Caco-2 (cell line): ENCODE measurements at regions not wholly inside any gene's neighbourhood (a gene's known extent, or its start where the extent isn't known, plus 50 kb on each side); places are given as distances from the start of the nearest gene placed in this dataset.

ENCODE experiments used
- BruUV-seq: library from RNA; stranded (reverse); fragments of 400-500 nt; replicated peaks from 2 replicates; lab custom pipeline; 2021; lab: Mats Ljungman, UMichigan
- CTCF ChIA-PET: fragments of 300-600 bp; sonication (Branson Sonifier 250); formaldehyde crosslinking; loops from one replicate; lab custom pipeline; 2022; ENCODE audit warnings: antibody characterized with exemption; lab: Charles Lee
- POLR2A ChIA-PET: fragments of 300-600 bp; sonication (Branson Sonifier 250); formaldehyde crosslinking; loops from one replicate; lab custom pipeline; 2022; ENCODE audit warnings: antibody characterized with exemption; lab: Charles Lee
- DNase-seq, 2 experiments: peaks; one replicate each; pipeline versions ENCODE4 v3.0.0 to v3.0.0-alpha.2; 2020 to 2022
- H3K27me3 ChIP-seq: replicated peaks from 2 replicates; pipeline ENCODE4 v1.6.0; 2011; ENCODE audit warnings: low read length; ENCODE audit not compliant: control insufficient read depth, insufficient read depth
- H3K36me3 ChIP-seq: 2 replicates; pipeline ENCODE4 v1.5.1; 2011; ENCODE audit warnings: low read length; ENCODE audit not compliant: control insufficient read depth, insufficient read depth
- H3K4me1 ChIP-seq: fragments of 250-450 bp; sonication (Bioruptor Pico); 2 replicates; pipeline ENCODE4 v1.5.1; 2020; ENCODE audit warnings: mild to moderate bottlenecking
- H3K4me3 ChIP-seq: 2 replicates; pipeline ENCODE4 v1.5.1; 2011; ENCODE audit warnings: low read depth, mild to moderate bottlenecking, control low read depth, low read length
- H3K9me3 ChIP-seq: fragments of 250-450 bp; sonication (Bioruptor Pico); 2 replicates; pipeline ENCODE4 v1.5.1; 2020; ENCODE audit warnings: mild to moderate bottlenecking, moderate library complexity
- H3K27ac Mint-ChIP-seq: one replicate; pipeline ENCODE4 v1.8.0; 2022; ENCODE audit warnings: mixed read lengths; ENCODE audit not compliant: unreplicated experiment
- H3K27me3 Mint-ChIP-seq: one replicate; pipeline ENCODE4 v1.8.0; 2022; ENCODE audit warnings: mixed read lengths; ENCODE audit not compliant: insufficient read depth, unreplicated experiment
- H3K36me3 Mint-ChIP-seq: one replicate; pipeline ENCODE4 v1.8.0; 2022; ENCODE audit warnings: mild to moderate bottlenecking, mixed read lengths; ENCODE audit not compliant: insufficient read depth, unreplicated experiment
- H3K4me1 Mint-ChIP-seq: one replicate; pipeline ENCODE4 v1.8.0; 2022; ENCODE audit warnings: low read depth, mixed read lengths; ENCODE audit not compliant: unreplicated experiment
- H3K4me3 Mint-ChIP-seq: one replicate; pipeline ENCODE4 v1.8.0; 2022; ENCODE audit warnings: mild to moderate bottlenecking, moderate library complexity, mixed read lengths; ENCODE audit not compliant: unreplicated experiment
- H3K9me3 Mint-ChIP-seq: one replicate; pipeline ENCODE4 v1.8.0; 2022; ENCODE audit warnings: mixed read lengths; ENCODE audit not compliant: unreplicated experiment
- intact Hi-C: fragments of 100-400 bp; cut with micrococcal nuclease; formaldehyde crosslinking; loops from one replicate; pipeline ENCODE4 v1.10.0; 2022; ENCODE audit not compliant: unreplicated experiment
- TF ChIP-seq, protein P1 (sequence below), 2 experiments: fragments of 200-600 bp in 1 of 2; IDR thresholded peaks; 1 replicate in 1 of 2; 2 replicates in 1 of 2; pipeline versions ENCODE4 v1.5.1 to v1.8.0; 2011 to 2022; ENCODE audit warnings: antibody characterized with exemption in 1 of 2, control low read depth in 1 of 2, inconsistent platforms in 1 of 2, low read depth in 1 of 2, low read length in 1 of 2, mild to moderate bottlenecking in 1 of 2, moderate library complexity in 1 of 2; ENCODE audit not compliant: insufficient read depth in 1 of 2, severe bottlenecking in 1 of 2, unreplicated experiment in 1 of 2

DNA sequence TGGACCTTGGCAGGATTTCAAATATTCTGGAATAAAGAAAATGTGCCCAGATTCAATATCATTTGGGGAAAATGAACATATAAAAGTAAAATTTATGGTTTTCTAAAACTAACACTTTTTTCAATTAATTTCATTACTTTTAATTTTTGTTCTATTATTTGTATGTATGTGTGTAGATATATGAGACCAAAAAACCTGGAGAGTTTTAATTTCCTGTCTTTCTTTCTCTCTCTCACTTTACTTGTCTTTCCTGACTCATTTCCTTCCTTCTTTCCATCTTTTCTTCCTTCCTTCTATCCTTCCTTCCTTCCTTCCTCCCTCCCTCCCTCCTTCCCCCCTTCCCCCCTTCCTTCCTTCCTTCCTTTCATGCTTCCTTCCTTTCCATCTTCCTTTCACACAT is 137.0 kb downstream of the NPR3 start:
- Mint-ChIP-seq H3K27me3 (peaks cover 14% of the 10 kb centered on the region), H3K27ac (no peak overlapping the region), H3K9me3 (no peaks in the 10 kb centered on the region), H3K36me3 (no peaks in the 10 kb centered on the region), H3K4me3 (no peak overlapping the region), H3K4me1 (no peaks in the 10 kb centered on the region)
- no peaks in the 10 kb centered on the region; the same call in 1 of the 2 replicates for H3K9me3 ChIP-seq
- no peak overlapping the region for H3K4me3 ChIP-seq
- no peaks in the 10 kb centered on the region for H3K36me3 ChIP-seq
- intact Hi-C loops = no loop called here
- DNase-seq = no peak
- ChIA-PET CTCF (no interaction called here), POLR2A (no interaction called here)
- H3K4me1 ChIP-seq = no peaks in the 10 kb centered on the region
- no peaks in the 10 kb centered on the region; the same call in 1 of the 2 replicates for H3K27me3 ChIP-seq
- TF ChIP-seq, protein P1, sequence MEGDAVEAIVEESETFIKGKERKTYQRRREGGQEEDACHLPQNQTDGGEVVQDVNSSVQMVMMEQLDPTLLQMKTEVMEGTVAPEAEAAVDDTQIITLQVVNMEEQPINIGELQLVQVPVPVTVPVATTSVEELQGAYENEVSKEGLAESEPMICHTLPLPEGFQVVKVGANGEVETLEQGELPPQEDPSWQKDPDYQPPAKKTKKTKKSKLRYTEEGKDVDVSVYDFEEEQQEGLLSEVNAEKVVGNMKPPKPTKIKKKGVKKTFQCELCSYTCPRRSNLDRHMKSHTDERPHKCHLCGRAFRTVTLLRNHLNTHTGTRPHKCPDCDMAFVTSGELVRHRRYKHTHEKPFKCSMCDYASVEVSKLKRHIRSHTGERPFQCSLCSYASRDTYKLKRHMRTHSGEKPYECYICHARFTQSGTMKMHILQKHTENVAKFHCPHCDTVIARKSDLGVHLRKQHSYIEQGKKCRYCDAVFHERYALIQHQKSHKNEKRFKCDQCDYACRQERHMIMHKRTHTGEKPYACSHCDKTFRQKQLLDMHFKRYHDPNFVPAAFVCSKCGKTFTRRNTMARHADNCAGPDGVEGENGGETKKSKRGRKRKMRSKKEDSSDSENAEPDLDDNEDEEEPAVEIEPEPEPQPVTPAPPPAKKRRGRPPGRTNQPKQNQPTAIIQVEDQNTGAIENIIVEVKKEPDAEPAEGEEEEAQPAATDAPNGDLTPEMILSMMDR (IDR thresholded peaks at IDR 0.05; ENCODE audit: insufficient read depth in 1 of 2, low read depth in 1 of 2, low read length in 1 of 2, severe bottlenecking in 1 of 2, unreplicated experiment in 1 of 2) = no peak
- no TSS peak for BruUV-seq

DNA sequence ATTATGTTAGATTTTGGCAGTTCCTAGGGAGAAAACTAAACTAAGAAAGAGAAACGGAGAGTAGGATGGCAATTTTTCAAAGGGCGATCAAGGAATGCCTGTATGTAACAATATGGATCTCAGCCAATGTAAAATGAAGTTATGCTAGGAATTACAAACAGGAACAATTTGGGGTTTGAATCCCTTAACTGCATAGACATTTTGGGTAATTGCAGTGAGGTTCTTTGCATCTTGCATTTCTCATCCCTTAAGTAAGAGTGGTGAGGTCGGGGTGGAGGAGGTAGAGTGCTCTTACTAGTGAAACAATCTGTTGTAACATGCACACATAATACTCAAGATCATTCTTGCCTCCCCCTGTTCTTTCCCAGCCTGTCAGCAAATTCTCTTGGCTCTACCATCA is 137.6 kb downstream of the NPR3 start:
- H3K4me3 Mint-ChIP-seq = no peak overlapping the region
- TF ChIP-seq, protein P1 (IDR thresholded peaks at IDR 0.05; ENCODE audit: insufficient read depth in 1 of 2, low read depth in 1 of 2, low read length in 1 of 2, severe bottlenecking in 1 of 2, unreplicated experiment in 1 of 2) = no peak
- H3K4me1 ChIP-seq = no peaks in the 10 kb centered on the region
- ChIA-PET CTCF (no interaction called here), POLR2A (no interaction called here)
- H3K36me3 ChIP-seq = no peaks in the 10 kb centered on the region
- no peaks in the 10 kb centered on the region for H3K9me3 Mint-ChIP-seq
- no peak for DNase-seq
- intact Hi-C loops = no loop called here
- peaks cover 14% of the 10 kb centered on the region for H3K27me3 Mint-ChIP-seq
- BruUV-seq = no TSS peak
- H3K27me3 ChIP-seq = no peaks in the 10 kb centered on the region; the same call in 1 of the 2 replicates
- no peaks in the 10 kb centered on the region for H3K4me1 Mint-ChIP-seq
- no peak overlapping the region for H3K27ac Mint-ChIP-seq
- no peaks in the 10 kb centered on the region for H3K36me3 Mint-ChIP-seq
- no peak overlapping the region for H3K4me3 ChIP-seq
- H3K9me3 ChIP-seq = no peaks in the 10 kb centered on the region; the same call in 1 of the 2 replicates

DNA sequence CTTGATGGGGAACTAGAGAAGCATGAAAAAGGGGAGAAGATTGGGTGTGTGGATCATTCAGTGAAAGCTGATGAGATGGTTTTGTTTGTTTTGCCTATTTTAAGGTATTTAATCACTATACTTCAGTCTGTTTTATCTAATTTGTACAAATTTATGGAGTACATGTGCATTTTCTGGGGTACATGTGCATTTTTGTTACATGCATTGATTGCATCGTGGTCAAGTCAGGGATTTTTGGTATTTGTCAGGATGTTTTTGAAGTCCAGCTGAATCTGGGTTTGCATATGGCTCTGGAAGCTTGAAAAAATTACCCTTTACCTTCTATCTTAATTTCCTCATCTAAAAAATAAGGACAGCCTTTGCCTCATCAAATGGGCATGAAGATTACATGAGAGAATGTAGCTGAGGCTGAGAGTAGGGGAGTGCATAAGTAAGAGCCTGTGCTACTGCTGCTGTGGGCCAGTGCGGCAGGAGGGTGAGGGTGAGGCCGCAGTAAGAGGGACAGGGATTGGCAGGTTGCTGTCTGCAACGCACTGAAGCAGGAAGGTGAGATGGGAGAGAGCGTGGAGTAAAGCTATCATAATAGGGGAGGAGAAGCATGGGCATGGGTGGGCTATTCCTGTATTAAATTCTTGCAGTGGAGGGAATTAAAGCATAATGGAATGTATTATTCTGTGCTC is 139.8 kb downstream of the NPR3 start:
- no peaks in the 10 kb centered on the region for H3K36me3 Mint-ChIP-seq
- H3K27ac Mint-ChIP-seq = no peak overlapping the region
- H3K9me3 ChIP-seq = no peaks in the 10 kb centered on the region; the same call in 1 of the 2 replicates
- no peak overlapping the region for H3K4me3 ChIP-seq
- ChIA-PET POLR2A (no interaction called here), CTCF (no interaction called here)
- BruUV-seq = no TSS peak
- H3K4me3 Mint-ChIP-seq = no peak overlapping the region
- no peaks in the 10 kb centered on the region for H3K4me1 ChIP-seq
- H3K27me3 ChIP-seq = no peaks in the 10 kb centered on the region; the same call in 1 of the 2 replicates
- no peaks in the 10 kb centered on the region for H3K36me3 ChIP-seq
- no peaks in the 10 kb centered on the region for H3K4me1 Mint-ChIP-seq
- intact Hi-C loops = no loop called here
- H3K9me3 Mint-ChIP-seq = no peaks in the 10 kb centered on the region
- TF ChIP-seq, protein P1 (IDR thresholded peaks at IDR 0.05; ENCODE audit: insufficient read depth in 1 of 2, low read depth in 1 of 2, low read length in 1 of 2, severe bottlenecking in 1 of 2, unreplicated experiment in 1 of 2) = no peak
- H3K27me3 Mint-ChIP-seq = peaks cover 14% of the 10 kb centered on the region
- DNase-seq = no peak
